ENCODE measurements at regions not wholly inside any gene's neighbourhood (a gene's known extent, or its start where the extent isn't known, plus 50 kb on each side); places are given as distances from the start of the nearest gene placed in this dataset.
"Not testable (repeated sequence)": the region's sequence is repeated elsewhere in the genome, so short reads cannot be mapped to it uniquely, and the experiment has no call there.

GRCh38 chr11:110347660-110348059 lies 51.2 kb upstream of the RDX start:
- intact Hi-C loops (cut with micrococcal nuclease): no loop called here
- no peak for TF ChIP-seq CTCF (IDR thresholded peaks at IDR 0.05; ENCODE audit: unreplicated experiment)
- ChIA-PET POLR2A (no interaction called here), CTCF (no interaction called here)
- H3K4me1 Mint-ChIP-seq (ENCODE audit: insufficient read depth, unreplicated experiment): no peaks in the 10 kb centered on the region
- H3K9me3 Mint-ChIP-seq (ENCODE audit: unreplicated experiment): peaks cover 12% of the 10 kb centered on the region
- H3K27me3 Mint-ChIP-seq (ENCODE audit: insufficient read depth, unreplicated experiment): no peaks in the 10 kb centered on the region
- no peak for DNase-seq (ENCODE audit: unreplicated experiment)
- BruUV-seq (replicated peaks): no TSS peak
- no peak overlapping the region for H3K27ac Mint-ChIP-seq (ENCODE audit: low read depth, unreplicated experiment)
- H3K36me3 Mint-ChIP-seq (ENCODE audit: insufficient read depth, unreplicated experiment): no peaks in the 10 kb centered on the region
- no peak overlapping the region for H3K4me3 Mint-ChIP-seq (ENCODE audit: unreplicated experiment)

- no peaks in the 10 kb centered on the region for H3K4me1 Mint-ChIP-seq (ENCODE audit: insufficient read depth, unreplicated experiment)
- H3K9me3 Mint-ChIP-seq (ENCODE audit: unreplicated experiment): no peaks in the 10 kb centered on the region
- intact Hi-C loops (cut with micrococcal nuclease): no loop called here
- ChIA-PET POLR2A (no interaction called here), CTCF (interaction anchor here (0.6 kb wide), 1 partner anchor 86 kb away, joined by 7 read pairs; no protein-coding TSS in a partner anchor)
- no peak for DNase-seq (ENCODE audit: unreplicated experiment)
- no peaks in the 10 kb centered on the region for H3K36me3 Mint-ChIP-seq (ENCODE audit: insufficient read depth, unreplicated experiment)
- no peak overlapping the region for H3K4me3 Mint-ChIP-seq (ENCODE audit: unreplicated experiment)
- H3K27me3 Mint-ChIP-seq (ENCODE audit: insufficient read depth, unreplicated experiment): no peaks in the 10 kb centered on the region
- BruUV-seq (replicated peaks): no TSS peak
- no peak overlapping the region for H3K27ac Mint-ChIP-seq (ENCODE audit: low read depth, unreplicated experiment)
- TF ChIP-seq CTCF (IDR thresholded peaks at IDR 0.05; ENCODE audit: unreplicated experiment): no peak
Measured at GRCh38 chr11:110349138-110349996, 53.0 kb upstream of the RDX start.

- H3K27me3 Mint-ChIP-seq (ENCODE audit: insufficient read depth, unreplicated experiment); BruUV-seq (replicated peaks); H3K27ac Mint-ChIP-seq (ENCODE audit: low read depth, unreplicated experiment); H3K36me3 Mint-ChIP-seq (ENCODE audit: insufficient read depth, unreplicated experiment); DNase-seq (ENCODE audit: unreplicated experiment); H3K4me3 Mint-ChIP-seq (ENCODE audit: unreplicated experiment); intact Hi-C loops (cut with micrococcal nuclease); H3K4me1 Mint-ChIP-seq (ENCODE audit: insufficient read depth, unreplicated experiment); H3K9me3 Mint-ChIP-seq (ENCODE audit: unreplicated experiment); CTCF ChIA-PET: not testable (repeated sequence)
- POLR2A ChIA-PET: interaction anchor here (0.9 kb wide), 1 partner anchor 23 kb away, joined by 3 read pairs; no protein-coding TSS in a partner anchor
Measured at GRCh38 chr11:110349997-110350383, 53.6 kb upstream of the RDX start.

GRCh38 chr11:110355011-110355744 lies 58.8 kb upstream of the RDX start:
- Mint-ChIP-seq H3K27ac (ENCODE audit: low read depth, unreplicated experiment) (no peak overlapping the region), H3K36me3 (ENCODE audit: insufficient read depth, unreplicated experiment) (no peaks in the 10 kb centered on the region), H3K27me3 (ENCODE audit: insufficient read depth, unreplicated experiment) (no peaks in the 10 kb centered on the region), H3K4me1 (ENCODE audit: insufficient read depth, unreplicated experiment) (peaks cover 6% of the 10 kb centered on the region), H3K4me3 (ENCODE audit: unreplicated experiment) (no peak overlapping the region), H3K9me3 (ENCODE audit: unreplicated experiment) (no peaks in the 10 kb centered on the region)
- BruUV-seq (replicated peaks): no TSS peak
- intact Hi-C loops (cut with micrococcal nuclease): no loop called here
- POLR2A ChIA-PET: no interaction called here
- no peak for TF ChIP-seq CTCF (IDR thresholded peaks at IDR 0.05; ENCODE audit: unreplicated experiment)
- CTCF ChIA-PET: interaction anchor here (0.6 to 0.8 kb wide), 2 partner anchors 26 to 78 kb away, joined by 3 read pairs; no protein-coding TSS in a partner anchor
- DNase-seq (ENCODE audit: unreplicated experiment): no peak
